MCF 10A (cell line): ENCODE measurements at regions not wholly inside any gene's neighbourhood (a gene's known extent, or its start where the extent isn't known, plus 50 kb on each side); places are given as distances from the start of the nearest gene placed in this dataset.

ENCODE experiments used
- BruUV-seq: library from RNA; stranded (reverse); fragments of 400-500 nt; replicated peaks from 2 replicates; lab custom pipeline; 2021; lab: Mats Ljungman, UMichigan
- CTCF ChIA-PET: fragments of 300-600 bp; sonication (Branson Sonifier 250); formaldehyde crosslinking; extraction: SDS; loops from one replicate; lab custom pipeline; 2021; ENCODE audit warnings: antibody characterized with exemption, inconsistent platforms; lab: Yijun Ruan, JAX
- POLR2A ChIA-PET: fragments of 300-600, 350-650 bp; sonication (Branson Sonifier 250); formaldehyde crosslinking; extraction: SDS; loops from one replicate; lab custom pipeline; 2020; ENCODE audit warnings: antibody characterized with exemption, inconsistent platforms; lab: Yijun Ruan, JAX
- DNase-seq: peaks from one replicate; pipeline ENCODE4 v3.0.0-alpha.2; 2018; ENCODE audit not compliant: unreplicated experiment
- H3K27ac Mint-ChIP-seq: one replicate; pipeline ENCODE4 v1.8.0; 2022; ENCODE audit warnings: mild to moderate bottlenecking, low read depth, mixed read lengths; ENCODE audit not compliant: unreplicated experiment
- H3K27me3 Mint-ChIP-seq: one replicate; pipeline ENCODE4 v1.8.0; 2022; ENCODE audit warnings: mixed read lengths; ENCODE audit not compliant: insufficient read depth, unreplicated experiment
- H3K36me3 Mint-ChIP-seq: one replicate; pipeline ENCODE4 v1.8.0; 2022; ENCODE audit warnings: mild to moderate bottlenecking, moderate library complexity, mixed read lengths; ENCODE audit not compliant: insufficient read depth, unreplicated experiment
- H3K4me1 Mint-ChIP-seq: one replicate; pipeline ENCODE4 v1.8.0; 2022; ENCODE audit warnings: mixed read lengths; ENCODE audit not compliant: insufficient read depth, unreplicated experiment
- H3K4me3 Mint-ChIP-seq: one replicate; pipeline ENCODE4 v1.8.0; 2022; ENCODE audit warnings: mild to moderate bottlenecking, moderate library complexity, mixed read lengths; ENCODE audit not compliant: unreplicated experiment
- H3K9me3 Mint-ChIP-seq: one replicate; pipeline ENCODE4 v1.8.0; 2022; ENCODE audit warnings: mixed read lengths; ENCODE audit not compliant: unreplicated experiment
- CTCF ChIP-seq: fragments of 200-600 bp; IDR thresholded peaks from one replicate; pipeline ENCODE4 v1.8.0; 2022; ENCODE audit warnings: antibody characterized with exemption, mild to moderate bottlenecking; ENCODE audit not compliant: unreplicated experiment
- intact Hi-C: fragments of 100-400 bp; cut with micrococcal nuclease; formaldehyde crosslinking; loops from 2 replicates; pipeline ENCODE4 v1.14.1; 2022

DNA sequence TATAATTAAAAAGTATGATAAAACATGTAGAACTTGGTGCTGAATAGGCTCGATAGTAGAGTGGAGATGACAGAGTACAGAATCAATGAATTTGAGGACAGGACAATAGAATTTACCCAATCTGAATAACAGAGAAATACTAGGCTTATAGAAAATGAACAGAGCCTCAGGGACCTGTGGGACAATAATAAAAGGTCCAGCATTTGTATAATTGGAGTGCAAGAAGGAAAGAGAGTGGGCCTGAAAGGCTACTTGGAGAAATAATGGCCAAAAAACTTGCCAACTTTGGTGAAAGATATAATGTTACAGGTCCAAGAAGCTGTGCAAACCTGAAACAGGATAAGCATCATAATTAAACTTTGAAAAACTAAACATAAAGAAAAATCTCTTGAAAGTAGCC lies 227.3 kb downstream of the CXCL12 start:
- Mint-ChIP-seq H3K9me3 (peaks cover 7% of the 10 kb centered on the region), H3K27me3 (peaks cover 9% of the 10 kb centered on the region), H3K4me1 (no peaks in the 10 kb centered on the region), H3K27ac (no peak overlapping the region), H3K4me3 (no peak overlapping the region), H3K36me3 (no peaks in the 10 kb centered on the region)
- BruUV-seq = no TSS peak
- no peak for DNase-seq
- ChIA-PET POLR2A (no interaction called here), CTCF (no interaction called here)
- intact Hi-C loops = no loop called here
- TF ChIP-seq CTCF = no peak

GRCh38 chr10:44154956-44155355 lies 229.9 kb downstream of the CXCL12 start:
- H3K4me1 Mint-ChIP-seq = no peaks in the 10 kb centered on the region
- no peak for TF ChIP-seq CTCF
- peaks cover 17% of the 10 kb centered on the region for H3K27me3 Mint-ChIP-seq
- H3K27ac Mint-ChIP-seq = no peak overlapping the region
- CTCF ChIA-PET = no interaction called here
- POLR2A ChIA-PET = no interaction called here
- DNase-seq = no peak
- no peaks in the 10 kb centered on the region for H3K36me3 Mint-ChIP-seq
- no peak overlapping the region for H3K4me3 Mint-ChIP-seq
- no TSS peak for BruUV-seq
- H3K9me3 Mint-ChIP-seq = peaks cover 7% of the 10 kb centered on the region
- intact Hi-C loops = no loop called here

DNA sequence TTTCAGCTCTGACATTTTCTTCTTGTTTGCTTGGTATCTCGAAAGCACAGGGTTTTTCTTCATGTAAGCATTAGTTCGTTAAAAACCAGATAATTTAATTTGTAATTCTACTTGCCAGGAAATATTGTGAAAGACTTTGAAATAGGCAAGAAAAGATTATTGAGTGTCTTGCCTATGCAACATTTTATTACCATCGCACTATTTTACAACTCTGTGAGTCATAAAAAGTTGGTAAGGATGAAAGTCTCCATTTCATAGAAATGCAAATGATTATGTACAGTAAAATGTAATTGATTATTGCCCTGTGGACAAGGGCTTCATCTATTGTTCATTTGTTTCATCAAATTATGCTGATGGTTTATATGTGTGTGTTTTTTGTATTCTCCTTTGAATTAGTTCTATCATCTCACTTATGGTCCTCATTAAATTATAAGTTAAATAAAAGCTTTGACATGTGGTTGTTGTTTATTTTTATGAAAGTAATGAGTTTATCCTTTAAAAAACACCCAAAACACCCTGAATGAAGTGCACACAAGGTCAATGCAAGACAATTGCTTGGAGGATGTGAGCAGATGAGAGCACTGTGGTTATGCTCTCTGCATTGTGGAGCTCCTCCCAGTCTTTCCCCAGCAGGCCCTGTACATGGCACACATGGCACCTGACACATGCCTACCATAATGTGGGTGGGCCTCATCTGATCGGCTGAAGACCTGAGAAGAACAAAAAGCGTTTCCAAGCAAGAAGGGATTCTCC lies 230.8 kb downstream of the CXCL12 start:
- no peak overlapping the region for H3K27ac Mint-ChIP-seq
- intact Hi-C loops = no loop called here
- H3K27me3 Mint-ChIP-seq = peaks cover 26% of the 10 kb centered on the region
- no peak overlapping the region for H3K4me3 Mint-ChIP-seq
- H3K9me3 Mint-ChIP-seq = peaks cover 12% of the 10 kb centered on the region
- CTCF ChIA-PET = no interaction called here
- TF ChIP-seq CTCF = no peak
- no TSS peak for BruUV-seq
- POLR2A ChIA-PET = no interaction called here
- H3K4me1 Mint-ChIP-seq = no peaks in the 10 kb centered on the region
- DNase-seq = no peak
- H3K36me3 Mint-ChIP-seq = no peaks in the 10 kb centered on the region

DNA sequence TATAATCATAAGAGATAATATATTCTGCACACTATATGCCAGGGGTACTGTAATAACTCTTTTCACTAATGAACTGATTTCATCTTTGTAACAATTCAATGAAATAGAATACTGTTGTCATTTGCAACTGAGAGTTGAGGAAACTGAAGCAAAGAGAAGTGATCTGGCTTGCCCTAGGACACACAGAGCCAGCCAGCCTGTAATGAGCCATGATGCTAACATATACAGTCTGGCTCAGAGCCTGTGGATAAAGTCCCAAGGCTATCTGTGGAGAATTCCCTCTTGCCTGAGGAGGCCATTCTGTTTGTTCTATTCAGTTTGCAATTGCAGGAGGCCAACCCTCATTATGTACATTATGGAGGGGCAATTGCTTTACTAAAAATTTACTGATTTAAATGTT lies 241.3 kb downstream of the CXCL12 start:
- intact Hi-C loops = no loop called here
- no peaks in the 10 kb centered on the region for H3K36me3 Mint-ChIP-seq

More for the DNA sequence above, 241.3 kb downstream of the CXCL12 start:
- no peak overlapping the region for H3K27ac Mint-ChIP-seq
- no peak overlapping the region for H3K4me3 Mint-ChIP-seq
- BruUV-seq = no TSS peak
- ChIA-PET POLR2A (no interaction called here), CTCF (no interaction called here)
- H3K4me1 Mint-ChIP-seq = no peaks in the 10 kb centered on the region
- H3K9me3 Mint-ChIP-seq = peaks cover 17% of the 10 kb centered on the region
- no peak for DNase-seq
- peaks cover 17% of the 10 kb centered on the region for H3K27me3 Mint-ChIP-seq
- no peak for TF ChIP-seq CTCF
